ENCODE measurements at regions not wholly inside any gene's neighbourhood (a gene's known extent, or its start where the extent isn't known, plus 50 kb on each side); places are given as distances from the start of the nearest gene placed in this dataset.

- no peak for DNase-seq
These were observed 88.5 kb upstream of the PTCHD4 start for GRCh38 chr6:48199499-48199898.

- no peak for DNase-seq
These were observed 86.9 kb upstream of the PTCHD4 start for GRCh38 chr6:48197941-48198340.

- no peak for DNase-seq
These were observed 83.7 kb upstream of the PTCHD4 start for GRCh38 chr6:48194596-48195295.

GRCh38 chr6:48188158-48188557, 77.2 kb upstream of the PTCHD4 start:
- no peak for DNase-seq

- no peak for DNase-seq
These were observed 75.7 kb upstream of the PTCHD4 start for GRCh38 chr6:48186746-48187145.

- peak; percentile 11 for DNase-seq
These were observed 73.7 kb upstream of the PTCHD4 start for GRCh38 chr6:48184648-48185047.

DNA sequence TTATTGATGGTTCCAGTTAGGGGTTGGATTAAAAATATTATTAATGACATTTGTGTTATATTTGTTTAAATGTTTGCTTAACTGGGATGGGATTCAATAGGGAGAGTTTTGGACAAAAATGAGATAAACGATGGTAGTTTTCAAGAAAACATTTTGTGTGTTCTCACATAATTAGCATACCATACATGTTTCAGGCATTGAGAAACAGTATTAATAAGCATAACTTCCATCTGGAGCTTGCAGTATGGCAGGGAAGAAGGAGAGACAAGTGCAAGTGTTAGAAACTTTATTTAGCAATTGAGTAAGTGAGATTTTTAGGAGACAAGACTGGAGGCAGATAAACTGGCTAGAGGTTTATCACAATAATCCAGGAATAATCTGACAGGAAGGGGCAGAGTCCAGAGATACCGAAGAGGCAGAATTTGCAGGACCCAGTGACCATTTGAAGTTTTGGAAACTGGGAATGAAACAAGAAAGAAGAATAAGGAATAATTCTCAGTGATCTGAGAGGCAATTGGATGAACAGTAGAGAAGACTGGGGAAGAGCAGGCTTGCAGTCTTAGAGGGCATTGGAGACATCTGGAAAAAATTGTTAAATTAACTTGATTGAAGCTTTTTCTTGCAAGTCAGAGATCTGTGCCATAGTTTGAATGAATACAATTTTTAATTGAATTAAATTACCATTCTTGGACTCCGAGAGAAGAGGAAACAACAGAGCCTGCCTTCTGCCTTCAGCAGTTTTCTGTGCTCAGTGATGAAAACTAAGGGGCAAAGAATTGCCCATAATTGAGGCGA, 73.0 kb upstream of the PTCHD4 start:
- DNase-seq = no peak

DNA sequence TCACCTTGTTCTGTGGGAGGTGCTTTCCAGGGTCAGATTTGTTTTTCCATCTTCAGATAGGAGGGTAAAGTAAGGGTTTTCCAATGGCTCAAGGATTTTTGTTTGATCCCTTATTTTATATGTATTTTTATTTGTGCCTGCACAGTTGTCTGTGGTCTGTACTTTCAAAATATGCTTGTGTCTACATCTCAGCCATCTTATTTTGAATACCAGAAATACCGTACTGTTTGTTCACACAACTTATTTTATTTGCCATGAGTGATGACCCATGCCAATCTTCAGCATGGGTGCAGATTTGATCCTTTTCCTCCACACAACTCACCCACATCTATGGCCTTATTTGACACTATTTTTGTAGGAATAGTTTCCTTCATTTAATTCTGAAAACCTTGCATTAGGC, 72.2 kb upstream of the PTCHD4 start:
- no peak for DNase-seq

- DNase-seq = no peak
These were observed 67.7 kb upstream of the PTCHD4 start for GRCh38 chr6:48178700-48179099.

DNA sequence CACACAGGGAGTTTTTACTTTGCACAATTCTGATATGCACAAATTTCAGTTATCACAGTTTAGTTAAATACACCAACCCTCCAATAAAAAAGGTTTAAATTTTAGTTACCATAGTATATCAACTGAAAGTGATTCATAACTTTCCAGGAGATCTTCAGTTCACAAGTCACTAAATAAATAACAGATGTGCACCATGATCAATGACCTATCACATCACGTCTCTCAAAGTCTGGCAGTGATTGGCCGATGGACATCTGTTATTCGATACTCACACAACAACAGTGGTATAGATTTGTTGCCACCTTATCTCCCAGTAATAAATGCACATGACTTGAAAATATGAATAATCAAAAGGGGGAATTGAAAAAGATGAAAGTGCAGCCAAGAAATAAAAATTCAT, 66.8 kb upstream of the PTCHD4 start:
- no peak for DNase-seq

DNA sequence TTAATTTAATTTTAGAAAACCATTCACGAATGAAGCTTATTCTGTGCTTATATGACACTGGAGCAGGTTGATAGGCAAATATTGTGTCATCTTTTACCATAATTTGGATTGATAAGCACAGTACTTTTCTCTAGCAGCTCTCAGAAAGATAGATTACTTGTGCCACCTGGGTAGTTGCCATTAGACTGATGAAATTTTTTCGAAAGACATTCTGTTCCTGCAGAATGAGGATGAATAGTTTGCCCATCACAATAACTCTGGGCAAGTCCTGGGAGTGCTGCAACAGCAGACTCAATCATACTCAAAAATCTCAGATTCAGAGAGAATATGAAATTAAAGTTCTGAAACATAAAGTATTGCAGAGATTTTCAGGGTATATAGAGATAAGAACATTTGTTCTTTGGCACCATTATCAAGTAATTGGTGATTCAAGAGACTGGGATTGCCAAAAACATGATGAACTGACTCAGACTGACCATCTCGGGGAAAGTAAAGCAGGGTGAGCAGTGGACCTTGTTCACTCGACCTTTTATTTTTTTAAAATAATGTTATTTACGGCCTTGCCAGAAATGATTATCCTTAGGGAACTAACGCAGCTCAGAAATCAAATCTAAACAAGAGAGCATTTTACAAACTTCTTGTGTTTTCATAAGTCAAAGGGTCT, 65.8 kb upstream of the PTCHD4 start:
- no peak for DNase-seq

DNA sequence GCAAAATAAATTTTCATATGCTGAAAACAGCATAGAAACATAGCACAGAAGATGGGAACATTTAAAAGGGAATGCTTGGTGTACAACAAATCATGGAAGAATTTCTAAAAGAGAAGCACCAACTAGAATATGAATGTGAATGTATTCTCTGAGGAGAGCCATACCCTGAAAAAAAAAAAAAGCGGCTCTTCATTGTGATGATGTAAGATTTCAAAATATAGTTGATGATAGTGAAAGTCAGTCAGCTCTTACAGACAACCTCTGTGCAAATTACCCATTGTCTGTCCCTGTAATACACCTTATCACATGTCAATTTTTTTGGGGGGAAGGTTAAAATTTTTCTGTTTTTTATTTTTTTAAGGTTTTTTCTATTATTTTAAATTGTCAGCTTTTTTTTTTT, 58.6 kb upstream of the PTCHD4 start:
- no peak for DNase-seq
